Nephron (organoid): ENCODE measurements at regions not wholly inside any gene's neighbourhood (a gene's known extent, or its start where the extent isn't known, plus 50 kb on each side); places are given as distances from the start of the nearest gene placed in this dataset.
"Not testable (repeated sequence)": the region's sequence is repeated elsewhere in the genome, so short reads cannot be mapped to it uniquely, and the experiment has no call there.

Source experiments
- H3K27ac Mint-ChIP-seq, 3 experiments: 2 replicates each; pipeline ENCODE4 v1.8.0; 2020; ENCODE audit warnings: mixed read lengths in 3 of 3, mild to moderate bottlenecking in 2 of 3, moderate library complexity in 1 of 3
- H3K27me3 Mint-ChIP-seq: 2 replicates; pipeline ENCODE4 v1.8.0; 2021; ENCODE audit warnings: low read depth, mild to moderate bottlenecking, moderate library complexity, mixed read lengths
- H3K36me3 Mint-ChIP-seq: 2 replicates; pipeline ENCODE4 v1.8.0; 2020; ENCODE audit warnings: low read depth, mixed read lengths
- H3K4me1 Mint-ChIP-seq: 2 replicates; pipeline ENCODE4 v1.8.0; 2020; ENCODE audit warnings: mixed read lengths
- H3K4me3 Mint-ChIP-seq, 3 experiments: 2 replicates each; pipeline ENCODE4 v1.8.0; 2020; ENCODE audit warnings: mild to moderate bottlenecking in 3 of 3, mixed read lengths in 3 of 3, moderate library complexity in 2 of 3
- H3K9me3 Mint-ChIP-seq: 2 replicates; pipeline ENCODE4 v1.8.0; 2020; ENCODE audit warnings: mixed read lengths
- TF ChIP-seq, protein P1 (sequence below), 3 experiments: fragments of 200-600 bp; sonication (generic); IDR thresholded peaks; one replicate each; pipeline ENCODE4 v1.5.0; 2021; ENCODE audit warnings: antibody characterized with exemption in 3 of 3; ENCODE audit not compliant: unreplicated experiment in 3 of 3

- Mint-ChIP-seq H3K4me3 (no peak overlapping the region), H3K27ac (no peak overlapping the region), H3K36me3 (no peaks in the 10 kb centered on the region), H3K27me3 (peaks cover 8% of the 10 kb centered on the region), H3K4me1 (no peaks in the 10 kb centered on the region), H3K9me3 (no peaks in the 10 kb centered on the region)
- TF ChIP-seq, protein P1, sequence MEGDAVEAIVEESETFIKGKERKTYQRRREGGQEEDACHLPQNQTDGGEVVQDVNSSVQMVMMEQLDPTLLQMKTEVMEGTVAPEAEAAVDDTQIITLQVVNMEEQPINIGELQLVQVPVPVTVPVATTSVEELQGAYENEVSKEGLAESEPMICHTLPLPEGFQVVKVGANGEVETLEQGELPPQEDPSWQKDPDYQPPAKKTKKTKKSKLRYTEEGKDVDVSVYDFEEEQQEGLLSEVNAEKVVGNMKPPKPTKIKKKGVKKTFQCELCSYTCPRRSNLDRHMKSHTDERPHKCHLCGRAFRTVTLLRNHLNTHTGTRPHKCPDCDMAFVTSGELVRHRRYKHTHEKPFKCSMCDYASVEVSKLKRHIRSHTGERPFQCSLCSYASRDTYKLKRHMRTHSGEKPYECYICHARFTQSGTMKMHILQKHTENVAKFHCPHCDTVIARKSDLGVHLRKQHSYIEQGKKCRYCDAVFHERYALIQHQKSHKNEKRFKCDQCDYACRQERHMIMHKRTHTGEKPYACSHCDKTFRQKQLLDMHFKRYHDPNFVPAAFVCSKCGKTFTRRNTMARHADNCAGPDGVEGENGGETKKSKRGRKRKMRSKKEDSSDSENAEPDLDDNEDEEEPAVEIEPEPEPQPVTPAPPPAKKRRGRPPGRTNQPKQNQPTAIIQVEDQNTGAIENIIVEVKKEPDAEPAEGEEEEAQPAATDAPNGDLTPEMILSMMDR (IDR thresholded peaks at IDR 0.05; ENCODE audit: unreplicated experiment in 3 of 3): no peak
Measured at GRCh38 chr2:109669731-109670130, 55.6 kb downstream of the SOWAHC start.

DNA sequence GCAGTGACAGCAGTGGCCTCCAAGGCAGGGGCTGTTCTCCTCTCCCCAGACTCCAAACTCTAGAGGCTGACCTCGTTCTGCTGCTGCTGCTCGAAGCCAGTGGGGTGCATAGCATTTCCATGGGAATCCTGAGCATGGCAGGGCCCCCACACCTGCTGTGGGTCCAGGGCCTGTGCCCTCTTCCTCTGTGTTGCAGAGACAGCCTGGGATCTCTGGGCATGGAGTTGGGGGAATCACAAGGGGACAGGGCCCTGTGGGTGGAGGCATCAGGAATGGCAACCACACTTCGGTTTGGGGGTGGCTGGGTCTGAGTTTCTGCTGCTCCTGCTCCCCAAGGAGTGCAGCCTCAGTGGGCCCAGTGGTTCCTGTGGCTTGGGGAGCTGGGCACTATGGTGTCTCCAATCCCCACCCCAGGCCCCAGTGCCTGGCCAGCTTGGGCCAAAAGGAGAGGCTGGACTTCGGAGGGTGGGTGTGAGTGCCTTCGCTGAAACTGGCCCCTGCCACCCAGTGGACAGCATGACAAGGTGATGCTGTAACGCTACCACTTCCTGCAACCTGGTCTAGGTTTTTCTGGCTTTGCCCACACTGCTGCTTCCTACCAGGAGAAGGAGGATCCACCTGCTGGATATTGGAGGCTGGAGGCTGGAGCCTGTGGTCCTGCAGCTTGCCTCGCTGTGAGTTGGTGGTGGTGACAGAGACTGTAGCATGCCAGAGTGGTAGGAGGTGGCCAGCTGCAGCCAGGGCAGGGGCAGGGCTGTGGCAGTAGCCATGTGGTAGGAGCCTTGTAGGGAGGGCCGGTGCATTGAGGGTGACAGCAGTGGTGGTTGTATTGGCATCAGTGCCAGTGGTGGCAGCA, 56.6 kb downstream of the SOWAHC start:
- H3K27me3 Mint-ChIP-seq: peaks cover 8% of the 10 kb centered on the region
- no peak overlapping the region for H3K4me3 Mint-ChIP-seq
- H3K36me3 Mint-ChIP-seq: no peaks in the 10 kb centered on the region
- H3K27ac Mint-ChIP-seq: no peak overlapping the region
- H3K9me3 Mint-ChIP-seq: no peaks in the 10 kb centered on the region
- TF ChIP-seq, protein P1 (IDR thresholded peaks at IDR 0.05; ENCODE audit: unreplicated experiment in 3 of 3): no peak
- H3K4me1 Mint-ChIP-seq: no peaks in the 10 kb centered on the region

- TF ChIP-seq, protein P1 (IDR thresholded peaks at IDR 0.05; ENCODE audit: unreplicated experiment in 3 of 3): no peak
- H3K4me3 Mint-ChIP-seq: no peak overlapping the region
- H3K9me3 Mint-ChIP-seq: no peaks in the 10 kb centered on the region
- peaks cover 23% of the 10 kb centered on the region for H3K4me1 Mint-ChIP-seq
- peaks cover 15% of the 10 kb centered on the region for H3K27me3 Mint-ChIP-seq
- H3K36me3 Mint-ChIP-seq: no peaks in the 10 kb centered on the region
- H3K27ac Mint-ChIP-seq: no peak overlapping the region
Measured at GRCh38 chr2:109674894-109675534, 60.9 kb downstream of the SOWAHC start.

- Mint-ChIP-seq H3K27ac (no peak overlapping the region), H3K4me1 (peaks cover 26% of the 10 kb centered on the region), H3K4me3 (no peak overlapping the region), H3K9me3 (no peaks in the 10 kb centered on the region), H3K36me3 (no peaks in the 10 kb centered on the region), H3K27me3 (peaks cover 15% of the 10 kb centered on the region)
- TF ChIP-seq, protein P1 (IDR thresholded peaks at IDR 0.05; ENCODE audit: unreplicated experiment in 3 of 3): no peak
Measured at GRCh38 chr2:109675666-109676345, 61.6 kb downstream of the SOWAHC start.

DNA sequence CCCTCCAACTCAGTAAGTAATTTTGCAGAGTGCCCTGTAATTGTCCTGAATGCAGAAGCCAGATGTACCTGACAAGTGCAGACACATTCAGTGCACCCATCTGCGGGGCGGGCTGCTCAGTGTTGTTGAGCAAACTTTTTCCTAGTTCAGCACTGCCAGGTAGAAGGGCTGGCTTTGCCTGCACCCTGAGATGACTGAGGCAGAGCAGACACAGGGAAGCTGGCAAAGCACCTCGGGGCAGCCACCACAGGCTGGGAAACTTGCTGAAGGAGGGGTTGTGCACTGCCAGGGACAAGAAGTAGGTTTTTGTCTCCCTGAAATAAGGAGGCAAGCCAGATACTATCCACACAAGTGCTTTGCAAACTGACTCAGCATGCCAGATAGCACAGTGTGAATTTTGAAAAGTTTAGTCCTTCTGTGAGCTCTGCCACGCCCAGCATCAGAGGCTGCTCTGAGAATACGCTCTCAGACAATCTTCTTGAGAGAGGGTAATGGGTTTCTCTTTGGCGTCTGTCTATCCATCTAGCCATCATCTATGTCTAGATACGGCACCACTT, 62.3 kb downstream of the SOWAHC start:
- Mint-ChIP-seq H3K9me3 (no peaks in the 10 kb centered on the region), H3K4me1 (peaks cover 33% of the 10 kb centered on the region), H3K4me3 (no peak overlapping the region), H3K27ac (no peak overlapping the region), H3K27me3 (peaks cover 15% of the 10 kb centered on the region), H3K36me3 (no peaks in the 10 kb centered on the region)
- TF ChIP-seq, protein P1 (IDR thresholded peaks at IDR 0.05; ENCODE audit: unreplicated experiment in 3 of 3): no peak

- peaks cover 34% of the 10 kb centered on the region for H3K4me1 Mint-ChIP-seq
- H3K4me3 Mint-ChIP-seq, H3K27ac Mint-ChIP-seq, H3K9me3 Mint-ChIP-seq, H3K36me3 Mint-ChIP-seq: not testable (repeated sequence)
- H3K27me3 Mint-ChIP-seq: peaks cover 15% of the 10 kb centered on the region
Measured at GRCh38 chr2:109677121-109677731, 63.1 kb downstream of the SOWAHC start.
